Right lobe of liver (tissue), 4 donors: ENCODE measurements at regions not wholly inside any gene's neighbourhood (a gene's known extent, or its start where the extent isn't known, plus 50 kb on each side); places are given as distances from the start of the nearest gene placed in this dataset.

Source experiments
- CTCF ChIP-seq, 4 donors: fragments of 200-600 bp in 3 of 4; fragments of 450-650 bp in 1 of 4; IDR thresholded peaks; one replicate each; pipeline versions ENCODE4 v1.5.1 to v1.8.0; 2016 to 2022; ENCODE audit warnings: antibody characterized with exemption in 4 of 4, mild to moderate bottlenecking in 2 of 4
- POLR2A ChIP-seq: fragments of 450-650 bp; IDR thresholded peaks from one replicate; pipeline ENCODE4 v1.6.1; 2017; ENCODE audit warnings: antibody characterized with exemption, mild to moderate bottlenecking
- donor health status: DM: no; HTN: no; CAD: no.
- donor health status: DM: no; HTN: no; CAD: no.
- donor health status: DM: no; HTN: yes; CAD: no.

DNA sequence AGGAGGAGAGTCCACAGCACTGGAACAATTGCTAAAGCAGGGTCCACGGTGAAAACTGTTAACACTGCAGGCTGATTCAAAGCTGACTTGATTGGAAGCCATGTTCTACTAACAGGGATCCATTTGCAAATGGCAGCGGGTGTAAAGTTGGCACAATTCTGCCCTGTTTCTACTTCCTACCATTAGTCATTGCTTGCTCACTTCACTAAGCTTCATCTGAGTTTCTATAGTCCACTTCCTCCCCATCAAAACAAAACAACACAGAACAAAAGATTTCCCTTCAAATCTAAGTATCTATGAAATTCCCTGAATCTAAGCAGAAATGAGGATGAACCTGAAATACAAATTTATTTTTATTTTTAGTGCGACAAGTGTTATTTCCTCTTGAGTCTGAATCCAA, 187.4 kb upstream of the SOX11 start:
- no peak for TF ChIP-seq CTCF (IDR thresholded peaks at IDR 0.05)
- TF ChIP-seq POLR2A = no peak
